CD4-positive, alpha-beta T cell (primary cell): ENCODE measurements at regions not wholly inside any gene's neighbourhood (a gene's known extent, or its start where the extent isn't known, plus 50 kb on each side); places are given as distances from the start of the nearest gene placed in this dataset.

Experiments
- ATAC-seq: fragments of 200-7000 bp; cut with Tn5 transposase; one replicate; pipeline ENCODE4 v1.10.0; 2022; ENCODE audit warnings: mild to moderate bottlenecking; ENCODE audit not compliant: poor library complexity
- CTCF ChIA-PET: fragments of 350-600 bp; sonication (Branson Sonifier 250); formaldehyde crosslinking; loops from one replicate; lab custom pipeline; 2021; ENCODE audit warnings: antibody characterized with exemption, inconsistent platforms; lab: Charles Lee
- POLR2A ChIA-PET: fragments of 350-600 bp; sonication (Branson Sonifier 250); formaldehyde crosslinking; loops from one replicate; lab custom pipeline; 2021; ENCODE audit warnings: antibody characterized with exemption, inconsistent platforms; lab: Charles Lee
- DNase-seq, 14 experiments: peaks; one replicate each; pipeline ENCODE4 v3.0.0-alpha.2; 2013 to 2020; ENCODE audit warnings: mixed read lengths in 2 of 14
- H3K27ac ChIP-seq, 2 donors: one replicate each; pipeline versions ENCODE4 v1.5.1 to v1.7.0; 2013; ENCODE audit warnings: low read length in 2 of 2, low read depth in 1 of 2, mild to moderate bottlenecking in 1 of 2
- H3K27me3 ChIP-seq, 2 experiments: 1 replicate in 1 of 2; 2 replicates in 1 of 2; pipeline versions ENCODE4 v1.6.1 to v1.7.0; 2013; ENCODE audit warnings: low read length in 2 of 2, control low read depth in 1 of 2, mild to moderate bottlenecking in 1 of 2, moderate library complexity in 1 of 2; ENCODE audit not compliant: insufficient read depth in 2 of 2, control insufficient read depth in 1 of 2
- H3K36me3 ChIP-seq: one replicate; pipeline ENCODE4 v1.6.1; 2013; ENCODE audit warnings: low read length, control low read depth; ENCODE audit not compliant: insufficient read depth
- H3K4me1 ChIP-seq: one replicate; pipeline ENCODE4 v1.6.1; 2013; ENCODE audit warnings: low read length, control low read depth; ENCODE audit not compliant: insufficient read depth
- H3K4me3 ChIP-seq: one replicate; pipeline ENCODE4 v1.5.1; 2013; ENCODE audit warnings: mild to moderate bottlenecking, low read length, moderate library complexity
- H3K9me3 ChIP-seq, 2 experiments: 1 replicate in 1 of 2; 2 replicates in 1 of 2; pipeline versions ENCODE4 v1.6.1 to v1.7.0; 2013; ENCODE audit warnings: low read length in 2 of 2, mild to moderate bottlenecking in 2 of 2, control low read depth in 1 of 2, moderate library complexity in 1 of 2; ENCODE audit not compliant: control insufficient read depth in 1 of 2, insufficient read depth in 1 of 2
- H3K27ac Mint-ChIP-seq: one replicate; pipeline ENCODE4 v1.8.0; 2020; ENCODE audit warnings: mixed read lengths
- H3K27me3 Mint-ChIP-seq: one replicate; pipeline ENCODE4 v1.8.0; 2021; ENCODE audit warnings: mixed read lengths
- H3K36me3 Mint-ChIP-seq: one replicate; pipeline ENCODE4 v1.8.0; 2021; ENCODE audit warnings: low read depth, mixed read lengths
- H3K4me1 Mint-ChIP-seq: one replicate; pipeline ENCODE4 v1.8.0; 2021; ENCODE audit warnings: low read depth, mixed read lengths
- H3K4me3 Mint-ChIP-seq: one replicate; pipeline ENCODE4 v1.8.0; 2020; ENCODE audit warnings: mild to moderate bottlenecking, mixed read lengths
- H3K9me3 Mint-ChIP-seq: one replicate; pipeline ENCODE4 v1.8.0; 2020; ENCODE audit warnings: mixed read lengths
- CTCF ChIP-seq: fragments of 200-600 bp; IDR thresholded peaks from one replicate; pipeline ENCODE4 v1.8.0; 2022; ENCODE audit warnings: antibody characterized with exemption, mild to moderate bottlenecking
- intact Hi-C, 2 experiments: fragments of 100-400 bp; cut with DNase I in 1 of 2; cut with micrococcal nuclease in 1 of 2; formaldehyde crosslinking; loops; one replicate each; pipeline versions ENCODE4 v1.15.1 to v1.9.0; 2023 to 2025; cut with DNase I, micrococcal nuclease

- no peak overlapping the region for H3K4me3 Mint-ChIP-seq
- H3K4me1 Mint-ChIP-seq = no peaks in the 10 kb centered on the region
- no peak overlapping the region for H3K4me3 ChIP-seq
- intact Hi-C loops = no loop called here
- peaks cover 9 to 20% of the 10 kb centered on the region in 2 experiments for H3K9me3 ChIP-seq
- H3K27me3 Mint-ChIP-seq = no peaks in the 10 kb centered on the region
- peaks cover 25% of the 10 kb centered on the region for H3K9me3 Mint-ChIP-seq
- H3K4me1 ChIP-seq = no peaks in the 10 kb centered on the region
- H3K36me3 Mint-ChIP-seq = no peaks in the 10 kb centered on the region
- POLR2A ChIA-PET = interaction anchor here (0.6 kb wide), 1 partner anchor 9 kb away, joined by 3 read pairs; no protein-coding TSS in a partner anchor
- ATAC-seq (no peak), DNase-seq (no peak)
- no peak overlapping the region for H3K27ac ChIP-seq
- H3K36me3 ChIP-seq = no peaks in the 10 kb centered on the region
- TF ChIP-seq CTCF = no peak
- CTCF ChIA-PET = no interaction called here
- no peaks in the 10 kb centered on the region for H3K27me3 ChIP-seq
- H3K27ac Mint-ChIP-seq = no peak overlapping the region
Observed at GRCh38 chr9:10793306-10793705, 180.5 kb upstream of the PTPRD start.

- Histone ChIP-seq H3K27me3 (no peaks in the 10 kb centered on the region), H3K4me3 (no peak overlapping the region), H3K4me1 (no peaks in the 10 kb centered on the region), H3K36me3 (no peaks in the 10 kb centered on the region), H3K27ac (no peak overlapping the region), H3K9me3 (peaks cover 0 to 3% of the 10 kb centered on the region in 2 experiments)
- H3K4me3 Mint-ChIP-seq = no peak overlapping the region
- no peak for DNase-seq
- no peak overlapping the region for H3K27ac Mint-ChIP-seq
- intact Hi-C loops = no loop called here
- ChIA-PET POLR2A (no interaction called here), CTCF (no interaction called here)
- no peak for ATAC-seq
- H3K27me3 Mint-ChIP-seq = no peaks in the 10 kb centered on the region
- H3K4me1 Mint-ChIP-seq = no peaks in the 10 kb centered on the region
- no peaks in the 10 kb centered on the region for H3K36me3 Mint-ChIP-seq
- peaks cover 5% of the 10 kb centered on the region for H3K9me3 Mint-ChIP-seq
- TF ChIP-seq CTCF = no peak
Observed at GRCh38 chr9:10804486-10804885, 191.7 kb upstream of the PTPRD start.

GRCh38 chr9:10806868-10807267 is 194.1 kb upstream of the PTPRD start:
- Histone ChIP-seq H3K4me3 (no peak overlapping the region), H3K27ac (no peak overlapping the region), H3K4me1 (no peaks in the 10 kb centered on the region), H3K9me3 (peaks cover 3% of the 10 kb centered on the region in 2 experiments), H3K36me3 (no peaks in the 10 kb centered on the region), H3K27me3 (no peaks in the 10 kb centered on the region)
- no peaks in the 10 kb centered on the region for H3K4me1 Mint-ChIP-seq
- H3K27ac Mint-ChIP-seq = no peak overlapping the region
- DNase-seq (no peak), ATAC-seq (no peak)
- H3K36me3 Mint-ChIP-seq = no peaks in the 10 kb centered on the region
- ChIA-PET CTCF (interaction anchor here (1.2 kb wide), 1 partner anchor 32 kb away, joined by 3 read pairs; no protein-coding TSS in a partner anchor), POLR2A (no interaction called here)
- H3K27me3 Mint-ChIP-seq = no peaks in the 10 kb centered on the region
- no peak for TF ChIP-seq CTCF
- intact Hi-C loops = no loop called here
- no peak overlapping the region for H3K4me3 Mint-ChIP-seq
- peaks cover 4% of the 10 kb centered on the region for H3K9me3 Mint-ChIP-seq
